Amygdala (tissue), 56 donors: ENCODE measurements at regions not wholly inside any gene's neighbourhood (a gene's known extent, or its start where the extent isn't known, plus 50 kb on each side); places are given as distances from the start of the nearest gene placed in this dataset.

Experiments
- DNase-seq, 56 donors: peaks; one replicate each; lab custom pipeline; 2025; lab: John Stamatoyannopoulos, UW

DNA sequence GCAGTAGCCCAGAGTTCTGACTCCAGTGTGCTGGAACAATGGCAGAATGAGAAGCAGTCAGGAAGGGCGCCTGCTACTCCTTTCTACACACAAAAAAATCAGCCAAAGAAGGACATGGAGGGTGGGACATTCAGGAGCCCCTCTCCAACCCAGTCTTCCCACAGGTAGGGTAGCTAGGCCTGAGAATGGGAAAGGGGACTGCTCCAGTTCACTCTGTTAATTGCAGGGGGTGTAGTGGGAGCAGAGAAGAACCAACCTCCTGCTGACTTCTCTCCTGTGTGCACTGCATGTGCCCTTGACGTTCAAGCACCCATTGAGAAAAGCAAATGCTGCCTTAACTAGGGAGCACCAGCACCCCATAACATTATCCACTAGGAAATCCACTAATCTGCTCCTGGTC lies 119.1 kb upstream of the IRX6 start:
- no peak for DNase-seq

DNA sequence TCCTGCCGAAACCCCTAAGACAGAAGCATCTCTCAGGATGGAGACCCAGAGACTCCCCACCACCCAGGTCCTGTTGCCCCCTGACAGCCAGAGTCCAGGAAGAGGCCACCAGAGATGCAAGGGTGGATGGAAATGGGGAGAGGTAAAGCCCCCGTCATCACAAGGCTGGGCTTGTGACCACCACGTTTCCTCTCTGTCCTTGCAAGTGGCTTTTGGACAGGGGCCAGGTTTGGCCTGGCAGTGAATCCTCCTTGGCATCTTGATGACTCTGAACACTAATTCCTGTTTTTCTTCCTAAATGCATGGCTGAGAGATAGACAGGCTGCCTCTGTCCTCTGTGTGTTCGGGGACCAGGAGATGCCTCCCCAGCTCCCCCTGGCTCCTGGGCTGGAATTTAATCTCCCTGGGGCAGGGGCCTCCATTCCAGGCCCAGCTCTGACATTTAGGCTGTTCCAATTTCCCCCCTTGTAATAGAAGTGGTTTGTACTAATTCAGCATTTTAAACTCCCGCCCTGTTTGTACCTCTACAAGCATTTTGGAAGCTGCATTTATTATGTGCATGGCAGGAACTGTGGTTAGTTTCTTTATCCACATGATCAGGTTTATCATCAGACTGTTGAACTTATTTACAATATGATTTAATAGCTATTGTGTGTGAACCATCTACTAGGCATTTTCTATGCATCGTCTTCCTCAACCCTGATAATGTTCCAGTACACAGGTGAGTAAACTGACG lies 116.1 kb upstream of the IRX6 start:
- peak in 5 of 56 donors; percentile 2 to 22 (median 4) for DNase-seq

DNA sequence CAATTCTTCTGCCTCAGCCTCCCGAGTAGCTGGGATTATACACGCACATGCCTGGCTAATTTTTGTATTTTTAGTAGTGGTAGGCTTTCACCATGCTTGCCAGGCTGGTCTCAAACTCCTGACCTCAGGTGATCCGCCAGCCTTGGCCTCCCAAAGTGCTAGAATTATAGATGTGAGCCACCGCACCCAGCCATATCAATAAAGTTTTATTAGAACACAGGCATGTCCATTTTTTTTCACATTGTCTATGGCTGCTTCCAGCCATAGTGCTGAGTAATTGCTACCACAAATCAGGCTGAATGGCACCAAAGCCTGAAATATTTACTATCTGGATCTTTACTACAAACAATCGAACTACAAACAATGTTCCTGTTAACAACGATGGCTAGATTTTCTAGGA lies 114.4 kb upstream of the IRX6 start:
- DNase-seq = no peak

DNA sequence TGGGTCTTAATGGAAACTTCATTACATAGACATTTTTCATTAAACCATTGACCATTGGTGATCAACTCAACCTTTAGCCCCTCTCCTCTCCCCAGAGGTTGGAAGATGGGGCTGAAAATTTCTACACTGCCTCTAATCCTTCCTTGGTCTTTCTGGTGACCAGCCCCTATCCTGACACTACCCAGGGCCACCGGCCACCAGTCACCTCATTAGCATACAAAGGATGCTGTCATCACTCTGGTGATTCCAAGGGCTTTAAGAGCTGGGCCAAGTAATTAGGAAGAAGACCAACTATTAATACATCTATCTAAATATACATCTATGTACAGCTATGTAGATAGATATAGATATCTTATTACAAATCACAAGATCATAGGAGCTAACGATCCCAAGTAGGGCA lies 111.2 kb upstream of the IRX6 start:
- DNase-seq = no peak

DNA sequence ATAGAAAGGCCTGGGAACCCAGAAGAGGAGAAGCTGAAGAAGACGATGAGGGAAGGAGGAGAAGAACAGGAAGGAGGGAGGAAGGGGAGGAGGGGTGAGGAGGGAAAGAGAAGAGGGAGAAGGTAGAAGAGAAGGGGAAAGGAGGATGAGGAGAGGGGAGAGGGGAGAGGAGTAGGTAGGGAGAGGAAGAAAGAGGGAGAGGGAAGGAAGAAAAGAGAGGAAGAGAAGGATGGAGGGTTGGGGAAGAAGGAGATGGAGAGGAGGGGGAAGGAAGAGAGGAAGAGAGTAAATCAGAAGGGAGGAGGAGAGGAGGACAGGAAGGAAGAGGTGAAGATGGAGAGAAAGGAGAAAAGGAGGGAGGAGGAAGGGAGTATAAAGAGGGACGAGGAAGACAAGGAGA lies 109.6 kb upstream of the IRX6 start:
- no peak for DNase-seq

DNA sequence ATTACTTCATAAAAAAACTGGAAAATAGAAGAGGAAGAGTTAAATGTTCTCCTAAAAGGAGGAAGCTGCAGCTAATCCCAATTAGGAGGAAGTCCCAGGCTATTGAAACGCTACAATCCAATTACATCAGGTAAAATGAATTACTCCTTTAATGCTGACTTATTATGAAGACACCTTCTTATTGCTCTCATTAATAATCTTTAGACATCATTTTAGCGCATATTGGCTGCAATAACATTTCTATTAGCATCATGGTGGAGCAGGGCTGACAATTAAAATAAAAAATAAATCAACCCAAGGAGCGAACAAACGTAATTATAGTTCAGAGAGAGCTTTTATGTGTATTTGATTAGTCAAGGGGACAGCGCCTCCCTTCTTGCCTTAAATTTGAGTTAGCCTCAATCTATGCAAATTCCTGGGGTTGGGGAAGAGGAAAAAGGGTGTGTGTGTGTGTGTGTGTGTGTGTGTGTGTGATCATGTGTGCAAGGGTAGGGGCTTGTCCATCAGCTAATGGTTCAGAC lies 109.0 kb upstream of the IRX6 start:
- no peak for DNase-seq

DNA sequence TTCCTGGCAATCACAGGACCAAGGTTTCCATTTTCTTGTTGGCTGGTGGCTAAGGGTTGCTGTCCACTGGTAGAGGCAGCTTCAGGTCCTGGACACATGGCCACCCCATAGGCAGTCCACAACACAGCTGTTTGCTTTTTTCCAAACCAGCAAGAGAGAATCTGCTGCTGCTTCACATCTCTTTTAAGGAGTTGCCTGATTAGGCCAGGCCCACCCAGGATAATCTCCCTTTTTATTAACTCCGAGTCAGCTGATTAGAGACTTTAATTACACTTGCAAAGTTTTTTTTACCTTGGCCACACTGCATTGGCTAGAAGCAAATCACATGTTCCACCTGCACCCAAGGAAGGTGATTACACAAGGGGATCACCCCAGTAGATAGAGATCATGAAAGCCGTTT lies 106.6 kb upstream of the IRX6 start:
- DNase-seq = no peak

DNA sequence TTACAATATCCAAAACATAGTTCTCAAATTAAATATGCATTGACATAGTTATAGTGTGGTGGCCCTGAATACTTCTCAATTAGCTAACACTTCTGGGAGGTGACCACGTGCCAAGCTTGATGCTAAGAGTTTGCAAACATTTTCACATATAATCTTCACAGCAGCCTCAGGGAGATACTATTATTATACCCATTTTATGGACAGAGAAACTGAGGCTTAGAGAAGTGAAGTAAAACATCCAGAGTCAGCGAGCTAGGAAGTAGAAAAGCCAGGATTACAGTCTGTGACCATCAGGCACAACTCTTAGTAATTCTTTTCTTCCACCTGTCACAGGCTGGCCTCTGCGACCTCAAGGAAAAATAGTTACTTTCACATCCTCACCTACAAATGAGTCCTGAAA lies 102.2 kb upstream of the IRX6 start:
- no peak for DNase-seq

DNA sequence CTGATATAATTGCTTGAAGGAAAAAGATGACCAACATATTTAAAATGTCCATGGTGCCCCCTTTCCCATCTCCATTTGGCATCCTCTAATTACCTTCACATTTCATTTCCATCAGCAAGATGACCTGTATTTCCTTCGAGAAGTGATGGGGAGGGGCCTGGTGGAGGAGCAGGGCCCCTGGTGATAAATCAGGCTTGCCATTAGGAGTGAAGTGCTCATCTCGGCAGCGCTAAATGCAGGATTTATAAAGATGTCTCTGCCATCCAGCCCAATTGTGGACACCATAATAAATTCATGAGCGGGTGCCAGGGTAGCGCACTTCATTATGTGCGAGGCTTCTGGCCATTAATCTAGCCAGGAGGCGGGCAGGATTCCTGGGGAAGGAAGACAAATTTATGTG lies 101.5 kb upstream of the IRX6 start:
- DNase-seq = no peak

DNA sequence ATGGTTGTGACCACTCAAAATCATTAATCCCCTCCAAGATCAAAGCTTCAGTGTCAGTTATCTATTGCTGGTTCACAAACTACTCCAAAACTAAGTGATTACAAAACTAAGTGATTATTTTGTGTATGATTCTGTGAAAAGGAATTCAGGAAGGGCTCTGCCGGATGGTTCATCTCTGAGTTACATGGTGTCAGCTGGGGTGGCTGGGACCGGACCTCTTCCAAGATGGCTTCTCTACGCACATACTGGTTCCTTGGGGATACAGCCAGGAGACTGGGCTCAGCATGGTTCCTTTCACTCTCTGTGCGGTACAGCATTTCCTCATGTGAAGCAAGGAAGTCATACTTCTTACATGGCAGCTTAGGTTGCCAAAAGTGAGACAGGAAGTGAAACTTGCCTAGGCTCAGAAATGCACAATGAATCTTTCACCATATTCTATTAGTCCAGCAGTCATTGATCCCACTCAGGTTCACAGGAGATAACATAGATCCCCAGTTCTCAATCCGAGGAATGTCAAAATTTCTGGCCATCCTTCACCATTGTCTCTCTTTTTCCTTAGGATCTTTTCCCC lies 97.9 kb upstream of the IRX6 start:
- DNase-seq = no peak

DNA sequence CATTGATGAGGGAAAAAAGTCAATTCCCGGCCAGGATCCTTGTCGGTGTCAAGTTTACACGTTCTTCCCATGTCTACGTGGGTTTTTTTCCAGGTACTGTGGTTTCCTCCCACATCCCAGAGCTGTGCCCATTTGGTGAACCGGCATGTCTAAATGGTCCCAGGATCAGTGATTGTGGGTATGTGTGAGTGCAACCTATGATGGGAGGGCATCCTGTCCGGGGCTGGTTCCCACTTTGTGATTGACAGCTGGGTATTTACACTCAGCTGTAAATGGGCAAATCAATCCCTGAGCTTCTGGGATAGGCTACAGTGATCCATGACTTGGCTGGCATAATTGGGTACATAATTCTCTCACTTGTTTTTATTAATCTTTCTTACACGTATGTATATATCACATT lies 91.2 kb upstream of the IRX6 start:
- no peak for DNase-seq

DNA sequence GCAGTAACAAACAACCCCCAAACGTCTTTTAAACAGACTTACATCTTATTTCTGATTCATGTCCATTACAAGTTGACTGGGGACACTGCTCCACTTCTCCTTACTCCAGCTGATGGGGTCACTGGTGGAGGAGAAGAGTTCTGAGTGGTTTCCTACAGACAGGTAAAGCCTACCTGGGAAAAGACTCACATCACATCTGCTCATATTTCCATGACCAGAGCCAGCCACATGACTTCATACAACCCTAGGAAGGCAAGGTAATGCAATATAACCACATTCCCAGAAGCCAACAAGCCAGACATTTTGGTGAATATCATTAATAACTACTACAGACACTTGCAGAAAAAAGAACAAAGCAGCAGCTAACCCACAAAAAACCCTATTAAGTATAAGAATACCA lies 90.5 kb upstream of the IRX6 start:
- no peak for DNase-seq

DNA sequence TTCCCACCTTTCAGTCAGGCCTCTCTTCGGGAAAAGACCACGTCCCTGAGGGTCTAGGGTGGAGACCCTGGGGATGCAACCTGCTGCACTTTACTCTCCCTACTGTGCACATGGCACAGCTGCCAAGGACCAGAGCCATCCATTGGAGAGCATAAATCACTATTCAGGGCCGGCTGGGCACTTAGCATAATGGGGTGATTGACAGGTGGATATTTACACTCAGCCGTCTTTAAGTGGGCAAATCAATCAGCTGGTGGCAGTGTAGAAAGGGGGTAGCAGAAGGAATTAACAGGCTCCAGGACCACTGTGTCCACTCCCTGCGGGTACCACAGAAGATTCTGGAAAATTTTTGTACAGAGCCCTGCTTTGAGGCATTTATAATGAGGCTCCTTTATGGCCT lies 87.3 kb upstream of the IRX6 start:
- no peak for DNase-seq

DNA sequence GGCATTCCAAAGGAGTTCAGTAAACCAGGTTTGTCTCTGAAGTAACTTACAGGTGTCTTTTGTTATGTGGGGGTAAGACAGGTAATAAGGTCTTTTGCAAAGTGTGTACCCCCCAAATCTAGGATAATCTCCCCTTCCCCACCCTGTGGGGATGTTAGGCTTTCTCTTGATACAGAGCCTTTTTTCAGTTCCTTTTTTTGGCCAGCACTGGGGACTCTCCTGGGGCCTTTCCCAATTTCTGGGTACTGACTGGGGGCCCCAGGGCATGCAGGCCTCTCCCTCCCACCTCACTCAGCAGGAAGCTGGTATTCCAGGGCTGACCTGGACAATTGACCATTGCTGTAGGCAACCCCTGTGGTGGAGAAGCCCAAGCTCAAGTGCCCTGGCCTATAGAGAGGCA lies 84.3 kb upstream of the IRX6 start:
- no peak for DNase-seq

DNA sequence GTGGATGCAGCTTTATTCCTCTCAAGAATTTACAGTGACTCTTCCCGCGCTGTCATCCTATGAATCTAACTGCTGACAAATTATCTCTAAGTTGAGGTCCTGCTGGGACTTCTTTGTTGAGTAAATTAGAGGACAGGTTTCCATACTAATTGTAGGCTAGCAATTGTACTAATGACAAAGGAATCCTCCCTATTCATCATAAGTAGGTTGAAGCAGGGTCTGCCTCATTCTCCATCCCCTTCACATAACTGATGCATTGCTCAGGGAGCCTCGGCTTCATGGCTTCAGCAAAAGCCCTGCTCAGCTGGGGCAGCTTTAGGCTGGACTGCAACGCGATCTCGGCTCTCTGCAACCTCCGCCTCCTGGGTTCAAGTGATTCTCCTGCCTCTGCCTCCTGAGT lies 83.1 kb upstream of the IRX6 start:
- DNase-seq = no peak

DNA sequence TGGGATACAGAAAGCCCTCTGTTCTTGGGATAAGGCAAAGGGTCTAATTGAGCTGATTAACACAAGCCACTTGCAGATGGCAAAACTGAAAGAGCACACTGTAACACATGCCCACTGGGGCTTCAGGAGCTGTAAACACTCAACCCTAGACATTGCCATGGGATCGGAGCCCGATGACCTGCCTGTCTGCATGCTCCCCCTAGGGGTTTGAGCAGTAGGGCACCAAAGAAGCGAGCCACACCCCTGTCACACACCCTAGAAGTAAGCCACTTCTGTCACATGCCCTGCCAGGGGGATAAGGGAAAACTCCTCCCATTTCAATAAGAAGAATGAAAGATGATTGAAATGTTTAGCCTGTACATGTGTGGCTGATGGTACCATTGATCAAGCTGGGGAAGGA lies 81.3 kb upstream of the IRX6 start:
- no peak for DNase-seq

DNA sequence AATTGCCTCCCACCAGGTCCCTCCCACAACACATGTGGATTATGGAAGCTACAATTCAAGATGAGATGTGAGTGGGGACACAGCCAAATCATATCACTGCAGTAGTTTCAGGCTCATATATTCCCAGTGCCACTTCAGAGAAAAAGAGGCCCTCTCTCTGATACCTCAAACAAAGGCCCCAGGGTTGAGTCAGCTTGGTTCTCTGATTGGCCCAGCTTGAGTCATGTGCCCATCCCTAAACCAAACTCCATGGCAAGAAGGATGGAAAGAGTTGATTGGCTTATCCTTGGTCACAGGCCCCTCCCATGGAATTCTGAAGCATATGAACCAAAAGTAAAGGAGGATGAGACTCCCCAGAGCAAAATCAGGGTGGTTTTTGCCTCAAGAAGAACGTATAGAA lies 75.9 kb upstream of the IRX6 start:
- DNase-seq = no peak

DNA sequence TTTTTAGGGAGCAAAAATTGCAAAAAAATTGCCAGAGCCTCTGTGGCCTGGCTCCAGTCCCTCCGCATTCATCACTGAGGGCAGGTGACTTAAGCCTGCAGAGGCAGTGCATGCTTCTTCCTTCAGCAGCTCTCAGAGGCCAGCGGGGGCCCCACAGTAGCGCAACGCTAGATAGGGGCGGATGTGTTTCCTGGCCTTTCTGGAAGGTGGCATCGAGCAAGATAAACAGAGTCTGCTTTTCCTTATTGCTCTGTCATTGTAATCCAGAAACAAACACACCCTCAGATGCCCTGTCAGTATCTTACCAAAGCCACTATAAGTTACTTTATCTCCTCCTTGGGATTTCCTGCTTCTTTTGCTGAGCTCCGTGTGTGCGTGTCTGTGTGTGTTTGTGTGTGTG lies 75.5 kb upstream of the IRX6 start:
- no peak for DNase-seq

DNA sequence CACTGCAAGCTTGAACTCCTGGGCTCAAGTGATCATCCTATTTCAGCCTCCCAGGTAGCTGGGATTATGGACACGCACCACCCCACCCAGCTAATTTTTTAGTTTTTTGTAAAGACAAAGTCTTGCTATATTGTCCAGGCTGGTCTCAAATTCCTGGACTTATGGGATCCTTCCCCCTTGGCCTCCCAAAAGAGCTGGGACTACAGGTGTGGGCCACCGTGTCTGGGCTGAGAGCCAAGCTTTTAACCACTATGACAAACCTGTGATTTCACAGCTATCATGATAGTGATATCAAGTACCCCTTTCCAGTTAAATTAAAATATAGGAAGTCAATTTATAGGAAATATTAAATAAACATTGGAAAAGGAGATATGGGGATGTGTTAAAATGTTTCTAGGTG lies 74.6 kb upstream of the IRX6 start:
- DNase-seq = no peak

DNA sequence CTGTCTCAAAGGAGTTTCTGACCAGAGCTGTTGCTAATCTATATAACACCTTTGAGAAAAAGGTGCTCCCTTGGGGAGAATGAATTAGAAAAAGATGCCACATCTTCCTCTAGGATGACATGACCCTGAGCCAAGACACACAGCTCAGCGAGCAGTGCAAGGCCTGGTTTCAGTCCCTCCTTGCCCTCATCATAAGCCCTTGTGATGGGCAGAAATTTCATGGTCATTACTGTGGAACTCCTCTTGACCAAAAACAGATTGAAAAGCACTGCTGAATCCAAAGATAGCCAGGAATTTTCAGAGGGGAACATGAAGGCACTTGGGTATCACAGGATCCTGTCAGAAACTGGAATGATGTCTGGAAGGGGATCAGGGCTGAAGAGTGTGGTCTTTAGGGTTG lies 74.1 kb upstream of the IRX6 start:
- DNase-seq = no peak

DNA sequence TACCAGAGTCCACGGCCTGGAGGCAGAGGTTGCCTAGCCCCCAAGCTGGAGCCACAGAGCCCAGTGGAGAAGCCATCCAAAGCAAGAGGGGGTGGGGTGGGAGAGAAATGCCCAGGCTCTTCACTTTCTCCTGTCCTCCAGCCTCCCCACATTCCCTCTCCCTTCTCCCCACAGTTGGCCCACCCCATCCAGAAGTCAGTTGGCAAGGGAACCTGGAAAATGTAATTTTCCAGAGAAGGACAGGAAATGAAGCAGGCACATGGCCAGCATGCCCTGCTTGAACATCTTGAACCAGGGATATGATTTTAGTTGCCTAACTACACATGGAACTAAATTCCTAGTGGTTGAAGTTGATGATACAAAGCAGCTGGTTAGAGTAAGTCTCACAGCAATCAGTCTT lies 73.3 kb upstream of the IRX6 start:
- DNase-seq = no peak

DNA sequence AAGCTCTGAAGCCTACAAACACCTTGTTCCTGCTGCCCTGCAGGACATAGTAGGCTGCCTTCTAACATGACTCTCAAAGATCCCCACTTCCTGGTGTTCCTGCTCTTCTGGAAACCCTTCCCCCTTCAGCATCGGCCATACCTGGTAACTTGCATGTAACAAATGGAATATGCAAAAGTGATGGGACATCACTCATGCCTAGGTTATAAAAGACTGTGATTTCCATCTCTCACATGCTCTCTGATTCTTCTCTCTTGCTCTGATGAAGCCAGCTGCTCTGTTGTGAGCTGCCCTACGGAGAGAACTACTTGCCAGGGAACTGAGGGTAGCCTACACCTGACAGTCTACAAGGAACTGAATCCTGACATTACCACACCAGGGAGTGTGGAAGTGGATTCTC lies 72.9 kb upstream of the IRX6 start:
- DNase-seq = no peak

DNA sequence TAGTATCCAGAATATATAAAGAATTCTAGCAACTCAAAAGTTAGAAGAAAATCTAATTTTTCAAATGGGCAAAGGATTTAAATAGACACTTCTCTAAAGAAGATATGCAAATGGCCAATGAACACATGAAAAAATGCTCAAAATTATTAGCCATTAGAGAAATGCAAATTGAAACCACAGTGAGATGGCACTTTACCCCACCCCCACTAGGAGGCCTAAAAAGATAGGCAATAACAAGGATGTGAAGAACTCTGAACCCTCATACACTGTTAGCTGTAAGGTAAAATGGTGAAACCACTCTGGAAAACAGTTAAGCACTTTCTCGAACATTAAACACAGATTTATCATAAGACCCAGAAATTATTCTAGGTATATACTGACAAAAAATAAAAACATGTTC lies 71.4 kb upstream of the IRX6 start:
- no peak for DNase-seq
